C4-2B (cell line): ENCODE measurements at regions not wholly inside any gene's neighbourhood (a gene's known extent, or its start where the extent isn't known, plus 50 kb on each side); places are given as distances from the start of the nearest gene placed in this dataset.

Experiments
- CTCF ChIP-seq: fragments of 450-650 bp; conservative IDR thresholded peaks from 2 replicates; pipeline ENCODE4 v1.5.1; 2017; ENCODE audit warnings: mild to moderate bottlenecking
- ZFX ChIP-seq: fragments of 450-650 bp; IDR thresholded peaks from 2 replicates; pipeline ENCODE4 v1.6.1; 2017

- no peak for TF ChIP-seq CTCF
- TF ChIP-seq ZFX: no peak
Measured at GRCh38 chr5:178797101-178797521, 62.6 kb upstream of the ZNF354B start.
